SU-DHL-6 (cell line): ENCODE measurements at regions not wholly inside any gene's neighbourhood (a gene's known extent, or its start where the extent isn't known, plus 50 kb on each side); places are given as distances from the start of the nearest gene placed in this dataset.
"Not testable (repeated sequence)": the region's sequence is repeated elsewhere in the genome, so short reads cannot be mapped to it uniquely, and the experiment has no call there.

ENCODE experiments used
- EZH2phosphoT487 ChIP-seq: fragments of 200-600 bp; sonication (generic), shearing (Covaris generic); conservative IDR thresholded peaks from 2 replicates; pipeline ENCODE4 v1.6.1; 2018; ENCODE audit warnings: mild to moderate bottlenecking, antibody characterized with exemption, low read length, moderate library complexity, mixed read lengths
- TF ChIP-seq, protein P1 (sequence below): fragments of 200-600 bp; sonication (generic); IDR thresholded peaks from one replicate; pipeline ENCODE4 v1.5.1; 2017; ENCODE audit warnings: antibody characterized with exemption, mild to moderate bottlenecking, low read length, moderate library complexity; ENCODE audit not compliant: insufficient read depth, poor library complexity, severe bottlenecking

DNA sequence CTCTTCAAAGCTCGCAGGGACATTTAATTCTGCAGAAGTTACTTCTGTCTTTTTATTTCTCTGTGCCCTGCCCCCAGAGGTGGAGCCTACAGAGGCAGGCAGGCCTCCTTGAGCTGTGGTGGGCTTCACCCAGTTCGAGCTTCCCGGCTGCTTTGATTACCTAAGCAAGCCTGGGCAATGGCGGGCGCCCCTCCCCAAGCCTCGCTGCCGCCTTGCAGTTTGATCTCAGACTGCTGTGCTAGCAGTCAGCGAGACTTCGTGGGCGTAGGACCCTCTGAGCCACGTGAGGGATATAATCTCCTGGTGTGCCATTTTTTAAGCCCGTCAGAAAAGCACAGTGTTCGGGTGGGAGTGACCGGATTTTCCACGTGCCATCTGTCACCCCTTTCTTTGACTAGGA lies 1322.9 kb upstream of the ACO1 start:
- TF ChIP-seq, protein P1, sequence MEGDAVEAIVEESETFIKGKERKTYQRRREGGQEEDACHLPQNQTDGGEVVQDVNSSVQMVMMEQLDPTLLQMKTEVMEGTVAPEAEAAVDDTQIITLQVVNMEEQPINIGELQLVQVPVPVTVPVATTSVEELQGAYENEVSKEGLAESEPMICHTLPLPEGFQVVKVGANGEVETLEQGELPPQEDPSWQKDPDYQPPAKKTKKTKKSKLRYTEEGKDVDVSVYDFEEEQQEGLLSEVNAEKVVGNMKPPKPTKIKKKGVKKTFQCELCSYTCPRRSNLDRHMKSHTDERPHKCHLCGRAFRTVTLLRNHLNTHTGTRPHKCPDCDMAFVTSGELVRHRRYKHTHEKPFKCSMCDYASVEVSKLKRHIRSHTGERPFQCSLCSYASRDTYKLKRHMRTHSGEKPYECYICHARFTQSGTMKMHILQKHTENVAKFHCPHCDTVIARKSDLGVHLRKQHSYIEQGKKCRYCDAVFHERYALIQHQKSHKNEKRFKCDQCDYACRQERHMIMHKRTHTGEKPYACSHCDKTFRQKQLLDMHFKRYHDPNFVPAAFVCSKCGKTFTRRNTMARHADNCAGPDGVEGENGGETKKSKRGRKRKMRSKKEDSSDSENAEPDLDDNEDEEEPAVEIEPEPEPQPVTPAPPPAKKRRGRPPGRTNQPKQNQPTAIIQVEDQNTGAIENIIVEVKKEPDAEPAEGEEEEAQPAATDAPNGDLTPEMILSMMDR: not testable (repeated sequence)
- not testable (repeated sequence) for TF ChIP-seq EZH2phosphoT487
